H9 (cell line): ENCODE measurements at regions not wholly inside any gene's neighbourhood (a gene's known extent, or its start where the extent isn't known, plus 50 kb on each side); places are given as distances from the start of the nearest gene placed in this dataset.

ENCODE experiments used
- DNase-seq: peaks from one replicate; pipeline ENCODE4 v3.0.0-alpha.2; 2017
- H2AFZ ChIP-seq: one replicate; pipeline ENCODE4 v1.6.1; 2013; ENCODE audit warnings: mild to moderate bottlenecking, low read length, control low read depth, moderate library complexity
- H2AK5ac ChIP-seq: 2 replicates; pipeline ENCODE4 v1.6.1; 2013; ENCODE audit warnings: low read length, control low read depth, mixed read lengths; ENCODE audit not compliant: insufficient read length
- H2BK120ac ChIP-seq: one replicate; pipeline ENCODE4 v1.6.1; 2013; ENCODE audit warnings: low read depth, mild to moderate bottlenecking, low read length, control low read depth, inconsistent platforms; ENCODE audit not compliant: poor library complexity, severe bottlenecking
- H2BK12ac ChIP-seq: 2 replicates; pipeline ENCODE4 v1.6.1; 2013; ENCODE audit warnings: low read length, control low read depth, mixed read lengths, low read depth; ENCODE audit not compliant: insufficient read length
- H2BK15ac ChIP-seq: 2 replicates; pipeline ENCODE4 v1.6.1; 2013; ENCODE audit warnings: low read depth, low read length, control low read depth
- H2BK20ac ChIP-seq: one replicate; pipeline ENCODE4 v1.6.1; 2013; ENCODE audit warnings: low read depth, mild to moderate bottlenecking, low read length, control low read depth, inconsistent platforms; ENCODE audit not compliant: poor library complexity, severe bottlenecking
- H2BK5ac ChIP-seq: 2 replicates; pipeline ENCODE4 v1.6.1; 2013; ENCODE audit warnings: low read length, control low read depth, mixed read lengths; ENCODE audit not compliant: insufficient read length
- H3K14ac ChIP-seq: 2 replicates; pipeline ENCODE4 v1.6.1; 2013; ENCODE audit warnings: low read length, control low read depth; ENCODE audit not compliant: insufficient read depth
- H3K18ac ChIP-seq: 2 replicates; pipeline ENCODE4 v1.6.1; 2013; ENCODE audit warnings: low read depth, mild to moderate bottlenecking, mixed read lengths, low read length, control low read depth; ENCODE audit not compliant: insufficient read length
- H3K23ac ChIP-seq: 2 replicates; pipeline ENCODE4 v1.6.1; 2013; ENCODE audit warnings: low read length, control low read depth, mixed read lengths, low read depth; ENCODE audit not compliant: insufficient read length
- H3K23me2 ChIP-seq: 2 replicates; pipeline ENCODE4 v1.6.1; 2013; ENCODE audit warnings: low read depth, mild to moderate bottlenecking, mixed read lengths, low read length, control low read depth; ENCODE audit not compliant: insufficient read length, poor library complexity, severe bottlenecking
- H3K27ac ChIP-seq: 2 replicates; pipeline ENCODE4 v1.5.1; 2013; ENCODE audit warnings: low read length, control low read depth, mixed read lengths, low read depth; ENCODE audit not compliant: insufficient read length
- H3K27me3 ChIP-seq: 2 replicates; pipeline ENCODE4 v1.6.1; 2013; ENCODE audit warnings: low read length, control low read depth, inconsistent platforms; ENCODE audit not compliant: insufficient read depth
- H3K4ac ChIP-seq: 2 replicates; pipeline ENCODE4 v1.6.1; 2013; ENCODE audit warnings: low read depth, mild to moderate bottlenecking, control low read depth, inconsistent platforms, low read length, moderate library complexity
- H3K4me1 ChIP-seq: 2 replicates; pipeline ENCODE4 v1.6.1; 2013; ENCODE audit warnings: low read length, control low read depth, inconsistent platforms; ENCODE audit not compliant: insufficient read depth
- H3K4me2 ChIP-seq: 2 replicates; pipeline ENCODE4 v1.6.1; 2013; ENCODE audit warnings: low read length, control low read depth, mixed read lengths; ENCODE audit not compliant: insufficient read length, insufficient read depth
- H3K56ac ChIP-seq: 2 replicates; pipeline ENCODE4 v1.6.1; 2013; ENCODE audit warnings: low read depth, mild to moderate bottlenecking, mixed read lengths, low read length, control low read depth; ENCODE audit not compliant: insufficient read length
- H3K79me1 ChIP-seq: 2 replicates; pipeline ENCODE4 v1.6.1; 2013; ENCODE audit warnings: low read depth, mild to moderate bottlenecking, moderate library complexity, low read length, control low read depth, inconsistent platforms; ENCODE audit not compliant: insufficient read depth, poor library complexity, severe bottlenecking
- H3K79me2 ChIP-seq: 2 replicates; pipeline ENCODE4 v1.6.1; 2013; ENCODE audit warnings: low read length, control low read depth, inconsistent platforms; ENCODE audit not compliant: insufficient read depth
- H3K9ac ChIP-seq: 2 replicates; pipeline ENCODE4 v1.6.1; 2013; ENCODE audit warnings: low read length, control low read depth, mixed read lengths; ENCODE audit not compliant: insufficient read length; ENCODE audit errors: extremely low read depth
- H3K9me3 ChIP-seq: one replicate; pipeline ENCODE4 v1.6.1; 2013; ENCODE audit warnings: low read depth, low read length, inconsistent platforms; ENCODE audit not compliant: control insufficient read depth
- H3T11ph ChIP-seq: one replicate; pipeline ENCODE4 v1.6.1; 2013; ENCODE audit warnings: mild to moderate bottlenecking, low read length, control low read depth, inconsistent platforms
- H4K20me1 ChIP-seq: one replicate; pipeline ENCODE4 v1.6.1; 2013; ENCODE audit not compliant: control insufficient read depth, insufficient read length, insufficient read depth
- H4K5ac ChIP-seq: 2 replicates; pipeline ENCODE4 v1.6.1; 2013; ENCODE audit warnings: low read depth, mild to moderate bottlenecking, mixed read lengths, low read length, control low read depth; ENCODE audit not compliant: insufficient read length
- H4K8ac ChIP-seq: replicated peaks from 2 replicates; pipeline ENCODE4 v1.6.1; 2013; ENCODE audit warnings: low read length, control low read depth, mixed read lengths, low read depth; ENCODE audit not compliant: insufficient read length
- H4K91ac ChIP-seq: 2 replicates; pipeline ENCODE4 v1.6.1; 2013; ENCODE audit warnings: low read depth, mild to moderate bottlenecking, moderate library complexity, mixed read lengths, low read length, control low read depth; ENCODE audit not compliant: insufficient read length
- H3K27ac Mint-ChIP-seq, 3 experiments: 2 replicates in 2 of 3; 3 replicates in 1 of 3; pipeline ENCODE4 v1.8.0; 2020 to 2021; ENCODE audit warnings: mixed read lengths in 3 of 3, mild to moderate bottlenecking in 1 of 3, moderate library complexity in 1 of 3
- H3K27me3 Mint-ChIP-seq: 2 replicates; pipeline ENCODE4 v1.8.0; 2021; ENCODE audit warnings: low read depth, mild to moderate bottlenecking, moderate library complexity, mixed read lengths
- H3K36me3 Mint-ChIP-seq, 3 experiments: 2 replicates in 2 of 3; 3 replicates in 1 of 3; pipeline ENCODE4 v1.8.0; 2020 to 2021; ENCODE audit warnings: low read depth in 3 of 3, mixed read lengths in 3 of 3; ENCODE audit not compliant: insufficient read depth in 1 of 3
- H3K4me1 Mint-ChIP-seq, 2 experiments: 2 replicates each; pipeline ENCODE4 v1.8.0; 2020; ENCODE audit warnings: mixed read lengths in 2 of 2
- H3K4me3 Mint-ChIP-seq, 2 experiments: 2 replicates in 1 of 2; 3 replicates in 1 of 2; pipeline ENCODE4 v1.8.0; 2020 to 2021; ENCODE audit warnings: mild to moderate bottlenecking in 2 of 2, mixed read lengths in 2 of 2, moderate library complexity in 1 of 2
- H3K9me3 Mint-ChIP-seq, 2 experiments: 2 replicates in 1 of 2; 3 replicates in 1 of 2; pipeline ENCODE4 v1.8.0; 2020; ENCODE audit warnings: mild to moderate bottlenecking in 2 of 2, mixed read lengths in 2 of 2, moderate library complexity in 1 of 2
- WGBS: extraction: QIAGEN DNeasy Blood & Tissue Kit; methylation state at CpG from one replicate; pipeline ENCODE4 v1.1.7; 2013; ENCODE audit warnings: missing lambda C conversion rate, low lambda C conversion rate, mixed read lengths; ENCODE audit not compliant: insufficient read length; ENCODE audit errors: extremely low coverage; 5-methylcytosine and 5-hydroxymethylcytosine counted together
- TF ChIP-seq, protein P1 (sequence below): fragments of 200-600 bp; sonication (generic); conservative IDR thresholded peaks from 3 replicates; pipeline ENCODE4 v1.8.0; 2021; ENCODE audit warnings: antibody characterized with exemption, mild to moderate bottlenecking

GRCh38 chr2:44836916-44837315 lies 104.6 kb upstream of the SIX3 start:
- no peak overlapping the region for H3K56ac ChIP-seq
- no peak overlapping the region for H2BK120ac ChIP-seq
- Mint-ChIP-seq H3K27ac (no peak overlapping the region), H3K27me3 (peaks cover 7% of the 10 kb centered on the region), H3K9me3 (peaks cover 2 to 7% of the 10 kb centered on the region in 2 experiments; a peak in 4 of 5 replicates), H3K36me3 (peaks cover 2 to 9% (median 3%) of the 10 kb centered on the region in 3 experiments; a peak in 5 of 7 replicates), H3K4me1 (0 out of 4 replicates have a peak, but pooled peaks cover 0 to 3% of the 10 kb centered on the region in 2 experiments), H3K4me3 (no peak overlapping the region)
- H3K9ac ChIP-seq, result no peak overlapping the region
- H3T11ph ChIP-seq, result no peak overlapping the region
- no peaks in the 10 kb centered on the region for H3K27me3 ChIP-seq
- no peak overlapping the region for H2BK5ac ChIP-seq
- H3K18ac ChIP-seq, result no peak overlapping the region
- no peak overlapping the region for H3K4ac ChIP-seq
- H4K20me1 ChIP-seq, result no peaks in the 10 kb centered on the region
- TF ChIP-seq, protein P1, sequence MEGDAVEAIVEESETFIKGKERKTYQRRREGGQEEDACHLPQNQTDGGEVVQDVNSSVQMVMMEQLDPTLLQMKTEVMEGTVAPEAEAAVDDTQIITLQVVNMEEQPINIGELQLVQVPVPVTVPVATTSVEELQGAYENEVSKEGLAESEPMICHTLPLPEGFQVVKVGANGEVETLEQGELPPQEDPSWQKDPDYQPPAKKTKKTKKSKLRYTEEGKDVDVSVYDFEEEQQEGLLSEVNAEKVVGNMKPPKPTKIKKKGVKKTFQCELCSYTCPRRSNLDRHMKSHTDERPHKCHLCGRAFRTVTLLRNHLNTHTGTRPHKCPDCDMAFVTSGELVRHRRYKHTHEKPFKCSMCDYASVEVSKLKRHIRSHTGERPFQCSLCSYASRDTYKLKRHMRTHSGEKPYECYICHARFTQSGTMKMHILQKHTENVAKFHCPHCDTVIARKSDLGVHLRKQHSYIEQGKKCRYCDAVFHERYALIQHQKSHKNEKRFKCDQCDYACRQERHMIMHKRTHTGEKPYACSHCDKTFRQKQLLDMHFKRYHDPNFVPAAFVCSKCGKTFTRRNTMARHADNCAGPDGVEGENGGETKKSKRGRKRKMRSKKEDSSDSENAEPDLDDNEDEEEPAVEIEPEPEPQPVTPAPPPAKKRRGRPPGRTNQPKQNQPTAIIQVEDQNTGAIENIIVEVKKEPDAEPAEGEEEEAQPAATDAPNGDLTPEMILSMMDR, result no peak
- H4K8ac ChIP-seq, result no peak overlapping the region
- H3K79me2 ChIP-seq, result no peaks in the 10 kb centered on the region
- H3K23me2 ChIP-seq, result no peaks in the 10 kb centered on the region
- H3K79me1 ChIP-seq, result no peaks in the 10 kb centered on the region
- no peak overlapping the region for H2AK5ac ChIP-seq
- H2BK15ac ChIP-seq, result no peak overlapping the region
- no peak overlapping the region for H2BK20ac ChIP-seq
- H3K4me1 ChIP-seq, result no peaks in the 10 kb centered on the region
- H3K4me2 ChIP-seq, result no peak overlapping the region
- no peak overlapping the region for H2BK12ac ChIP-seq
- WGBS, result no CpG with 5 or more reads among the region's 1 CpG
- H3K14ac ChIP-seq, result no peak overlapping the region
- no peak overlapping the region for H4K5ac ChIP-seq
- no peak overlapping the region for H2AFZ ChIP-seq
- H3K23ac ChIP-seq, result no peak overlapping the region
- no peak overlapping the region for H3K27ac ChIP-seq
- H3K9me3 ChIP-seq, result no peaks in the 10 kb centered on the region
- no peak for DNase-seq
- H4K91ac ChIP-seq, result no peak overlapping the region
